T1000 (cell line): ENCODE measurements at regions not wholly inside any gene's neighbourhood (a gene's known extent, or its start where the extent isn't known, plus 50 kb on each side); places are given as distances from the start of the nearest gene placed in this dataset.

Source experiments
- DNase-seq: peaks from one replicate; lab custom pipeline; 2025; ENCODE audit warnings: mixed read lengths; lab: John Stamatoyannopoulos, UW

- no peak for DNase-seq
Observed at GRCh38 chr1:181326348-181326747, 157.0 kb upstream of the CACNA1E start.

GRCh38 chr1:181327796-181328195 lies 155.5 kb upstream of the CACNA1E start:
- no peak for DNase-seq

GRCh38 chr1:181334724-181335123 lies 148.6 kb upstream of the CACNA1E start:
- DNase-seq, result no peak

GRCh38 chr1:181335631-181336030 lies 147.7 kb upstream of the CACNA1E start:
- DNase-seq, result no peak

GRCh38 chr1:181341026-181341632 lies 142.2 kb upstream of the CACNA1E start:
- DNase-seq, result no peak

- DNase-seq, result no peak
Observed at GRCh38 chr1:181344091-181344490, 139.2 kb upstream of the CACNA1E start.

- no peak for DNase-seq
Observed at GRCh38 chr1:181345146-181345545, 138.2 kb upstream of the CACNA1E start.

- DNase-seq, result no peak
Observed at GRCh38 chr1:181347495-181348390, 135.6 kb upstream of the CACNA1E start.

- DNase-seq, result no peak
Observed at GRCh38 chr1:181349512-181349911, 133.8 kb upstream of the CACNA1E start.

GRCh38 chr1:181350131-181350530 lies 133.2 kb upstream of the CACNA1E start:
- DNase-seq, result no peak

- DNase-seq, result no peak
Observed at GRCh38 chr1:181351740-181352139, 131.6 kb upstream of the CACNA1E start.

GRCh38 chr1:181352695-181353094 lies 130.6 kb upstream of the CACNA1E start:
- no peak for DNase-seq

GRCh38 chr1:181353526-181353925 lies 129.8 kb upstream of the CACNA1E start:
- DNase-seq, result no peak

- DNase-seq, result no peak
Observed at GRCh38 chr1:181354865-181355264, 128.5 kb upstream of the CACNA1E start.

- DNase-seq, result no peak
Observed at GRCh38 chr1:181356505-181357340, 126.6 kb upstream of the CACNA1E start.

GRCh38 chr1:181359012-181359411 lies 124.3 kb upstream of the CACNA1E start:
- DNase-seq, result no peak

- DNase-seq, result no peak
Observed at GRCh38 chr1:181364801-181365200, 118.5 kb upstream of the CACNA1E start.

- no peak for DNase-seq
Observed at GRCh38 chr1:181366910-181367309, 116.4 kb upstream of the CACNA1E start.

GRCh38 chr1:181369416-181369815 lies 113.9 kb upstream of the CACNA1E start:
- DNase-seq, result no peak

- no peak for DNase-seq
Observed at GRCh38 chr1:181383695-181384094, 99.6 kb upstream of the CACNA1E start.

- no peak for DNase-seq
Observed at GRCh38 chr1:181386340-181386739, 97.0 kb upstream of the CACNA1E start.

GRCh38 chr1:181386951-181387350 lies 96.4 kb upstream of the CACNA1E start:
- no peak for DNase-seq

- DNase-seq, result no peak
Observed at GRCh38 chr1:181387702-181388101, 95.6 kb upstream of the CACNA1E start.
